Chondrocyte (in vitro differentiated cells): ENCODE measurements at regions not wholly inside any gene's neighbourhood (a gene's known extent, or its start where the extent isn't known, plus 50 kb on each side); places are given as distances from the start of the nearest gene placed in this dataset.

ENCODE experiments used
- DNase-seq: peaks from one replicate; pipeline ENCODE4 v3.0.0; 2021; ENCODE audit warnings: mixed read lengths, low spot score
- H3K27ac Mint-ChIP-seq: one replicate; pipeline ENCODE4 v1.8.0; 2021; ENCODE audit warnings: mild to moderate bottlenecking, moderate library complexity, mixed read lengths; ENCODE audit not compliant: unreplicated experiment
- H3K27me3 Mint-ChIP-seq: 2 replicates; pipeline ENCODE4 v1.8.0; 2021; ENCODE audit warnings: low read depth, mixed read lengths
- H3K36me3 Mint-ChIP-seq: 2 replicates; pipeline ENCODE4 v1.8.0; 2021; ENCODE audit warnings: low read depth, mixed read lengths
- H3K4me1 Mint-ChIP-seq: 2 replicates; pipeline ENCODE4 v1.8.0; 2021; ENCODE audit warnings: low read depth, mild to moderate bottlenecking, mixed read lengths
- H3K4me3 Mint-ChIP-seq: one replicate; pipeline ENCODE4 v1.8.0; 2021; ENCODE audit warnings: mild to moderate bottlenecking, moderate library complexity, mixed read lengths; ENCODE audit not compliant: unreplicated experiment
- H3K9me3 Mint-ChIP-seq: 2 replicates; pipeline ENCODE4 v1.8.0; 2021; ENCODE audit warnings: low read depth, mixed read lengths
- TF ChIP-seq, protein P1 (sequence below): fragments of 200-600 bp; sonication (generic); IDR thresholded peaks from 2 replicates; pipeline ENCODE4 v1.5.0; 2021; ENCODE audit warnings: antibody characterized with exemption, mild to moderate bottlenecking, moderate library complexity

DNA sequence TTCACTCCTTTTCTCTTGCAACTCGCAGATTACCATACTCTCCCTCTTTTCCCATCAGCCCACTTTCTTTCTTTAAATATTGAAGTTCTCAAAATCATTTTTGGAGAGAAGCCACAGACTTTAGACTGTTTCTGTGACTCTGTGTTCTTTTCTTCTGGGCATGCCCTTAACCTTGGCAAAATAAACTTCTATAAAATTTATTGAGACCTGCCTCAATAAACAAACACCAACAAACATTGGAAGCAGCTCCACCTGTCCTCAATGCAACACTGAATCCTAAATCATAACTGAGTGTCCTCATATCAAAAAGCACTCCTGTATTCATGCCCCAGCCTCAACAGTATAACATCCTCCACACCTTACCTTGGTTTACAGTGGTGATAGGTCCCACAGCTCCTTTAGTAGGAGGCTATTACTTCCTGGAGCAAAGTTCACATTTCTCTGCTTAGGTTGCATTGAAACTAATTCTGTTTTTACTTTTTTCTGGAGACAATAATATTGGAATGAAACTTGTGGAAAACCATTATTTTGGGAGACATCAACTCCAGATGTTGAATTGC lies 320.0 kb upstream of the LRRC4C start:
- no peak for DNase-seq
- H3K27me3 Mint-ChIP-seq: no peaks in the 10 kb centered on the region
- TF ChIP-seq, protein P1, sequence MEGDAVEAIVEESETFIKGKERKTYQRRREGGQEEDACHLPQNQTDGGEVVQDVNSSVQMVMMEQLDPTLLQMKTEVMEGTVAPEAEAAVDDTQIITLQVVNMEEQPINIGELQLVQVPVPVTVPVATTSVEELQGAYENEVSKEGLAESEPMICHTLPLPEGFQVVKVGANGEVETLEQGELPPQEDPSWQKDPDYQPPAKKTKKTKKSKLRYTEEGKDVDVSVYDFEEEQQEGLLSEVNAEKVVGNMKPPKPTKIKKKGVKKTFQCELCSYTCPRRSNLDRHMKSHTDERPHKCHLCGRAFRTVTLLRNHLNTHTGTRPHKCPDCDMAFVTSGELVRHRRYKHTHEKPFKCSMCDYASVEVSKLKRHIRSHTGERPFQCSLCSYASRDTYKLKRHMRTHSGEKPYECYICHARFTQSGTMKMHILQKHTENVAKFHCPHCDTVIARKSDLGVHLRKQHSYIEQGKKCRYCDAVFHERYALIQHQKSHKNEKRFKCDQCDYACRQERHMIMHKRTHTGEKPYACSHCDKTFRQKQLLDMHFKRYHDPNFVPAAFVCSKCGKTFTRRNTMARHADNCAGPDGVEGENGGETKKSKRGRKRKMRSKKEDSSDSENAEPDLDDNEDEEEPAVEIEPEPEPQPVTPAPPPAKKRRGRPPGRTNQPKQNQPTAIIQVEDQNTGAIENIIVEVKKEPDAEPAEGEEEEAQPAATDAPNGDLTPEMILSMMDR: no peak
- no peak overlapping the region for H3K27ac Mint-ChIP-seq
- H3K4me3 Mint-ChIP-seq: no peak overlapping the region
- H3K9me3 Mint-ChIP-seq: peaks cover 25% of the 10 kb centered on the region
- no peaks in the 10 kb centered on the region for H3K4me1 Mint-ChIP-seq
- H3K36me3 Mint-ChIP-seq: no peaks in the 10 kb centered on the region

- Mint-ChIP-seq H3K36me3 (no peaks in the 10 kb centered on the region), H3K27me3 (no peaks in the 10 kb centered on the region), H3K27ac (no peak overlapping the region), H3K4me1 (no peaks in the 10 kb centered on the region), H3K9me3 (peaks cover 18% of the 10 kb centered on the region), H3K4me3 (no peak overlapping the region)
- no peak for DNase-seq
- TF ChIP-seq, protein P1: no peak
Measured at GRCh38 chr11:41781441-41781840, 322.0 kb upstream of the LRRC4C start.

DNA sequence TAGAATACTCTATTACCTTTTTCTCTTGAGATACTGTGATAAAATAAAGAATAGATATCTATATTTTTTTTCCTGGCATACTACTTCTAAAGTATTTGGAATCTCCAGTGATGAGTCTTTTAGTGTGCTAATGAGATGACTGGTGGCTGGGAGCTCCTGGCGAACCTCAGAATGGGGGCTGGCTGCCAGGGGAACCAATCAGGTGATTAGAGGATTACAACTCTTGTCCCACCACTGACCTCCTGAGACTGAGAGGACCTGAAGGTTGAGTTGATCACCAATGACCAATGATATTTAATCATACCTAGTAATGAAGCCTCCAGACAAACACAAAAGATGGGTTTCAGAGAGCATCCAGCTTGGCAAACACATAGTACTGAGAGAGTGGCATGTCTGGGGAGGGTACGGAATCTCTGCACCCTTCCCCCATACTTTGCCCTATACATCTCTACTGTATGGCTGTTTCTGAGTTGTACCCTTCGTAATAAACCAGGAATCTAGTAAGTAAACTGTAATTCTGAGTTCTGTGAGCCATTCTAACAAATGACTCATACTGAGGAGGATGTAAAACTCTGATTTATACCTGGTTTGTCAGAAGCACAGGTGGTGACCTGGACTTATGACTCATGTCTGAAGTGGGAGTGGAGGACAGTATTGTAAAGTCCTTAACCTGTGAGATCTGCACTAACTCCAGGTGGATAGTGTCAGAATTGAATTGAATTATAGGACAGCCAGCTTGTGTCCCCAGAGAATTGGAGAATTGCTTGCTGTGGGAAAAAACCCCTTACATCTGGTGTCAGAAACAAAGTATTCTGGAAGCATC lies 325.3 kb upstream of the LRRC4C start:
- H3K27ac Mint-ChIP-seq: no peak overlapping the region
- H3K27me3 Mint-ChIP-seq: no peaks in the 10 kb centered on the region
- no peak for DNase-seq
- no peaks in the 10 kb centered on the region for H3K36me3 Mint-ChIP-seq
- H3K4me3 Mint-ChIP-seq: no peak overlapping the region
- peaks cover 20% of the 10 kb centered on the region for H3K9me3 Mint-ChIP-seq
- H3K4me1 Mint-ChIP-seq: no peaks in the 10 kb centered on the region
- TF ChIP-seq, protein P1: no peak

- DNase-seq: no peak
- TF ChIP-seq, protein P1: no peak
- Mint-ChIP-seq H3K4me3 (no peak overlapping the region), H3K27me3 (no peaks in the 10 kb centered on the region), H3K4me1 (no peaks in the 10 kb centered on the region), H3K27ac (no peak overlapping the region), H3K36me3 (no peaks in the 10 kb centered on the region), H3K9me3 (peaks cover 20% of the 10 kb centered on the region)
Measured at GRCh38 chr11:41786087-41786486, 326.6 kb upstream of the LRRC4C start.

DNA sequence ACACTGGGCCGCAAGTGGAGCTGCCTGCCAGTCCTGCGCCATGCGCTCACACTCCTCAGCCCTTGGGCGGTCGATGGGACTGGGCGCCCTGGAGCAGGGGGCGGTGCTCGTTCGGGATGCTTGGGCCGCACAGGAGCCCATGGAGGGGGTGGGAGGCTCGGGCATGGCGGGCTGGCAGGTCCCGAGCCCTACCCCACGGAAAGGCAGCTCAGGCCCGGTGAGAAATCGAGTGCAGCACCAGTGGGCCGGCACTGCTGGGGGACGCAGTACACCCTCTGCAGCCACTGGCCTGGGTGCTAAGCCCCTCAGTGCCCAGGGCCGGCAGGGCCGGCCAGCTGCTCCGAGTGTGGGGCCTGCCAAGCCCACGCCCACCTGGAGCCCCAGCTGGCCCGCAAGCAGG lies 328.7 kb upstream of the LRRC4C start:
- H3K9me3 Mint-ChIP-seq: peaks cover 23% of the 10 kb centered on the region
- TF ChIP-seq, protein P1: no peak
- H3K4me1 Mint-ChIP-seq: no peaks in the 10 kb centered on the region
- no peaks in the 10 kb centered on the region for H3K27me3 Mint-ChIP-seq
- no peak for DNase-seq
- H3K36me3 Mint-ChIP-seq: no peaks in the 10 kb centered on the region
- no peak overlapping the region for H3K4me3 Mint-ChIP-seq
- H3K27ac Mint-ChIP-seq: no peak overlapping the region
